ENCODE measurements at regions not wholly inside any gene's neighbourhood (a gene's known extent, or its start where the extent isn't known, plus 50 kb on each side); places are given as distances from the start of the nearest gene placed in this dataset.

DNA sequence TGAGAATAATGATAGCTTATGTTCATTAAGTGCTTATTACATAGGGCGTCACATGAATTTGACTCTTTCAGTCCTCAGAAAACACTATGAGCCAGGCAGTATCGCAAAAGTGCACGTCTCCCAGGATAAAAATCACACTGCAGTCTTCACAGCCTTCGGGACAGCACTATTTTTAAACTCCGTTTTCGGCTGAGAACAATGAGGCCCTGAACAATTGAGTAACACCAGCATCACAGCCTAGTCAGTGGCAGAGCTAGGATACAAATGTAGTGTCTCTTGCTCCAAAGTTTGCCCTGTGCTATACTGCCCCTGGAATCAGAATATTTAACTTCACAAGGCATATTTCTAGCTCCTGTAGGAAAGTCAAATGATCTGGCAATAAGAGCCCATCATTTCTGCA lies 852.1 kb upstream of the SEMA6D start:
- TF ChIP-seq CTCF (IDR thresholded peaks at IDR 0.05; ENCODE audit: low read depth, low read length) (no peak), POLR2A (IDR thresholded peaks at IDR 0.05; ENCODE audit: extremely low read depth, insufficient read length) (no peak), MYC (IDR thresholded peaks at IDR 0.05; ENCODE audit: low read depth, low read length) (no peak)
- TF ChIP-seq, protein P1, sequence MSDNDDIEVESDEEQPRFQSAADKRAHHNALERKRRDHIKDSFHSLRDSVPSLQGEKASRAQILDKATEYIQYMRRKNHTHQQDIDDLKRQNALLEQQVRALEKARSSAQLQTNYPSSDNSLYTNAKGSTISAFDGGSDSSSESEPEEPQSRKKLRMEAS (IDR thresholded peaks at IDR 0.05; ENCODE audit: low read depth, low read length), result no peak
